Effector memory CD4-positive, alpha-beta T cell (primary cell): ENCODE measurements at regions not wholly inside any gene's neighbourhood (a gene's known extent, or its start where the extent isn't known, plus 50 kb on each side); places are given as distances from the start of the nearest gene placed in this dataset.
"Not testable (repeated sequence)": the region's sequence is repeated elsewhere in the genome, so short reads cannot be mapped to it uniquely, and the experiment has no call there.

Experiments used
- DNase-seq, 3 donors: peaks; one replicate each; pipeline ENCODE4 v3.0.0-alpha.2; 2020
- H3K27ac ChIP-seq: 2 replicates; pipeline ENCODE4 v1.7.0; 2013; ENCODE audit warnings: mild to moderate bottlenecking, low read length, moderate library complexity; ENCODE audit not compliant: insufficient read depth, poor library complexity, severe bottlenecking
- H3K27me3 ChIP-seq: replicated peaks from 2 replicates; pipeline ENCODE4 v1.7.0; 2013; ENCODE audit warnings: mild to moderate bottlenecking, low read length; ENCODE audit not compliant: insufficient read depth, control insufficient read depth, poor library complexity, severe bottlenecking
- H3K36me3 ChIP-seq: 2 replicates; pipeline ENCODE4 v1.7.0; 2013; ENCODE audit warnings: mild to moderate bottlenecking, low read length, moderate library complexity; ENCODE audit not compliant: control insufficient read depth, insufficient read depth
- H3K4me1 ChIP-seq: 2 replicates; pipeline ENCODE4 v1.7.0; 2013; ENCODE audit warnings: low read length, mild to moderate bottlenecking; ENCODE audit not compliant: control insufficient read depth, insufficient read depth, poor library complexity, severe bottlenecking
- H3K4me3 ChIP-seq: 2 replicates; pipeline ENCODE4 v1.7.0; 2013; ENCODE audit warnings: low read length, low read depth, mild to moderate bottlenecking; ENCODE audit not compliant: insufficient read depth, poor library complexity, severe bottlenecking
- H3K9me3 ChIP-seq: 2 replicates; pipeline ENCODE4 v1.7.0; 2013; ENCODE audit warnings: mild to moderate bottlenecking, low read length, moderate library complexity; ENCODE audit not compliant: control insufficient read depth

GRCh38 chr9:39797935-39798334 is 442.5 kb downstream of the SPATA31A1 start:
- H3K27ac ChIP-seq, H3K9me3 ChIP-seq, H3K4me1 ChIP-seq, H3K36me3 ChIP-seq, H3K4me3 ChIP-seq, H3K27me3 ChIP-seq, DNase-seq: not testable (repeated sequence)

DNA sequence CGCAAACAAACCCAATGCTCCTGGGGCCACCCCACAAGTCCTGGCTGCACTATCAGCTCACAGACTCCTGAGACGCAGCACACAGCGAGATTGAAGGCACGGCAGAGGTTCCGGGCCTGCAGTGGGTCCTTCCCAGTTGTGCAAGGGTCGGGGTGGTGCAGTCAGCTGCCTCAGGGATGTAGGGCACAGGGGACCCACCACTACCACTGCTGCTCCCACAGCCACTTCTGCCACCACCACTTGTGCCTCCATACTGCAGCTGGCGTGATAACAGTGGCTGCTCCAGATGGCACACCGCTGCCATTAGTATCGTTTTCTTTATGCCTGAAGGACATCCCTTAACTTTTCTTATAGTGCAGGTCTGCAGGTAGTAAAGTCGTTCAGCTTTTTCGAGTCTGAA is 443.8 kb downstream of the SPATA31A1 start:
- not testable (repeated sequence) for H3K27me3 ChIP-seq, H3K4me3 ChIP-seq, DNase-seq, H3K4me1 ChIP-seq, H3K27ac ChIP-seq, H3K9me3 ChIP-seq, H3K36me3 ChIP-seq

DNA sequence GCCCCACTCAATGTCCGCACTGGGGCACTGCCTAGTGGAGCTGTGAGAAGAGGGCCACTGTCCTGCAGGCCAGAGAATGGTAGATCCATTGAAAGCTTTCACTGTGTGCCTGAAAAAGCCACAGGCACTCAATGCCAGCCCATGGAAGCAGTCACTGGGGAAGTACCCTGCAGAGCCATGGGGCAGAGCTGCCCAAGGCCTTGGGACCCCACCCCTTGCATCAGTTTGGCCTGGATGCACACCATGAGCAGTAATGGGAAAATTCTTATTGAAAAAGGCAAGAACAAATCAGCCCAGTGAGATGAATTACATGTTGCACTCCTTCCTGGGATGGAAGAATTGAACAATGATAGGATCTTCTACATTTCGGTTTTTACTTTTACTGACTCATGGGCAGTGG is 447.1 kb downstream of the SPATA31A1 start:
- not testable (repeated sequence) for H3K27me3 ChIP-seq, DNase-seq, H3K4me1 ChIP-seq, H3K9me3 ChIP-seq, H3K27ac ChIP-seq, H3K4me3 ChIP-seq, H3K36me3 ChIP-seq

DNA sequence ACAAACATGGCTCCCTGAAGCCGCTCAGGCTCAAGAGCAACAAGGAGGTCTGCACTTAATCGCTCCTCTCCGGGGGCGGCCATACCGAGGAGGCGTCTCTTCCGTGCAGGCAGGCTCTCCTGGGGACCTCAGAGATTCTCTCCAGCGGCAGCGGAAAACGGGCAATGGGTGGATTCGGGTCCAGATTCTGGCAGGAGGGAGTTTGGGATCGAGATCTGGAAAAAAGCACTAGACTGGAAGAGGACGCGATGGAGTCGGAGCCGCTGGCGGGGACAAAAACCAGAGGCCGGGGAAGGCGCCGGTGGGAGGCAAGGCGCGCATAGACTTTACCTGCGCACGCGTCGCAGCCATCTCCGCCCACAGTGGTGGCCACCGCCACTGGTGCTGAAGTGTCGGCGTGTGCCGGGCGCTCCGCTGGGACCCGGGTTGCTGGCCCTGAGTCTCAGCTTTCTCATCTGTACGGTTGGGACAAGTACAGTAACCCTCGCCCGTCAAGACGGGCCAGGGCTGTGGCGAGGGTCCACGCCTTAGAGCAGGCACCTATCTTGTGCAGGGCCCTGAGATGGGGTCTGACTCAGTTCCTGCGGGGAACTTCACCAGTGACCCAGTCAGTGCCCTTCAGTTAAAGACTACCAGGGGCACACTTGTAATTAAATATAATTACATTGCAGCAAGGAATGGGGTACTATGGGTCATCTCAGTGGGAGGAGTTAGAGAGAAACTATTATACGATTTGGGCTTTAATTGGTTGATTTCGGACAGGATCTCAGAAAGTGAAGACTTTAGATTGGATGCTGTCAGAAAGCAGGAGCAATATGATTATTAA is 454.1 kb downstream of the SPATA31A1 start:
- not testable (repeated sequence) for H3K4me1 ChIP-seq, H3K27me3 ChIP-seq, H3K9me3 ChIP-seq, H3K36me3 ChIP-seq, H3K27ac ChIP-seq
- H3K4me3 ChIP-seq = peak overlapping the region; percentile 56
- peak in 2 of 3 donors; percentile 23 to 60 for DNase-seq

GRCh38 chr9:39810401-39810800 is 454.9 kb downstream of the SPATA31A1 start:
- not testable (repeated sequence) for DNase-seq, H3K27ac ChIP-seq, H3K9me3 ChIP-seq, H3K27me3 ChIP-seq, H3K4me1 ChIP-seq, H3K36me3 ChIP-seq, H3K4me3 ChIP-seq

DNA sequence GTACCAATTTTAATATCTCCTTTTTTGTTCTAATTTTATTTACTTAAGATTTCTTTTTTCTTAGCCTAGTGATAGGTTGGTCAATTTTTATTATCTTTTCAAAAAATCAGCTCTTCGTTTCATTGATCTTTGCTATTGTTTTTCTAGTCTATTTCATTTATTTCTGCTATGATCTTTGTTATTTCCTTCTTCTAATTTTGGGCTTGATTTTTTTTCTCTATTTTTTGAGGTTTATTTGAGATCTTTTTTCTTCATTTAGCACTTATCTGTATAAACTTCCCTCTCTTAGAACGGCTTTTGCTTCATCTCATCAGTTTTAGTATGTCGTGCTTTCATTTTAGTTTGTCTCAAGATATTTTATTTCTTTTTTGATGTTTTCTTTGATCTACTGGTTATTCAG is 456.1 kb downstream of the SPATA31A1 start:
- H3K36me3 ChIP-seq, H3K9me3 ChIP-seq, H3K4me3 ChIP-seq, DNase-seq, H3K27me3 ChIP-seq, H3K4me1 ChIP-seq, H3K27ac ChIP-seq: not testable (repeated sequence)

DNA sequence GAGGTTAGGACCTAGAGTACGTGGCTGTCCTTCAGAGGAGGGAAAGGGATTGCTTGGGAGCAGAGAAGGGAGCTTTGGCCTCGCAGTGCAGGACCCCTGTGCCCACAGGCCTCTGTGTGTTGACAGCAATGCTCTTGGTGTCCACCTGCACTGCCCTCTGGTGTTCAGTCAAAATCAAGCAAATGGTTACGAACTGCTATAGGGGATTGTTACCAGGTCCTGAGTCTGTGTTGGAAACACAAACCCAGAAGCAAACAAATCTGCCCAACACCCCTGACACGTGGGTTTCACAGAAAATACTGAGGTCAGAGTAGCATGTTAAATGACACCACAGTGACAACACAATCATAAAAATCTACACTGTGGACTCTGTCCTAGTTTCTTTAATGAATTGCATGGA is 473.0 kb downstream of the SPATA31A1 start:
- H3K27ac ChIP-seq, H3K4me1 ChIP-seq, H3K4me3 ChIP-seq, DNase-seq, H3K27me3 ChIP-seq, H3K36me3 ChIP-seq, H3K9me3 ChIP-seq: not testable (repeated sequence)
